HL-60 (cell line): ENCODE measurements at regions not wholly inside any gene's neighbourhood (a gene's known extent, or its start where the extent isn't known, plus 50 kb on each side); places are given as distances from the start of the nearest gene placed in this dataset.

Source experiments
- POLR2AphosphoS5 ChIP-seq: IDR thresholded peaks from 2 replicates; pipeline ENCODE4 v1.6.1; 2012; ENCODE audit warnings: low read depth
- TF ChIP-seq, protein P1 (sequence below): IDR thresholded peaks from one replicate; pipeline ENCODE4 v1.5.1; 2011; ENCODE audit warnings: low read length, control low read depth, inconsistent platforms; ENCODE audit not compliant: insufficient read depth
- TF ChIP-seq, protein P2 (sequence below): IDR thresholded peaks from 2 replicates; pipeline ENCODE4 v1.6.1; 2012; ENCODE audit warnings: low read depth; ENCODE audit not compliant: insufficient replicate concordance

DNA sequence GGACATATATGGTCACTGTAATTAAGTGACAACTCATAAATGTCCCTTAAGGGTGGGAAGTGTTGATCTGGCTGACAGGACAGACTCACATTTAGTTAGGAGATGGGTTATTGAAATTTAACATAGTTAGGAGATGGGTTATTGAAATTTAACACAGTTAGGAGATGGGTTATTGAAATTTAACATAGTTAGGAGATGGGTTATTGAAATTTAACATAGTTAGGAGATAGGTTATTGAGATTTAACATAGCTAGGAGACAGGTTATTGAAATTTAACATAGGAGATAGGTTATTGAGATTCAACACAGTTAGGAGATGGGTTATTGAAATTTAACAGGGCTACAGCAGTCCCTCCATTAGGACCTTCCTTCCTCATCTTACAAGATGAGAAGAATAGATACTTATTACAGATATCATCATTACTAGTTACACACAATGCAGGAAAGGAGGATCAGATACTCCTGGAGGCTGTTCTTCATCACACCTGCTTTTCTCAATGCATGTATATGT, 98.5 kb downstream of the MTNR1B start:
- TF ChIP-seq, protein P1, sequence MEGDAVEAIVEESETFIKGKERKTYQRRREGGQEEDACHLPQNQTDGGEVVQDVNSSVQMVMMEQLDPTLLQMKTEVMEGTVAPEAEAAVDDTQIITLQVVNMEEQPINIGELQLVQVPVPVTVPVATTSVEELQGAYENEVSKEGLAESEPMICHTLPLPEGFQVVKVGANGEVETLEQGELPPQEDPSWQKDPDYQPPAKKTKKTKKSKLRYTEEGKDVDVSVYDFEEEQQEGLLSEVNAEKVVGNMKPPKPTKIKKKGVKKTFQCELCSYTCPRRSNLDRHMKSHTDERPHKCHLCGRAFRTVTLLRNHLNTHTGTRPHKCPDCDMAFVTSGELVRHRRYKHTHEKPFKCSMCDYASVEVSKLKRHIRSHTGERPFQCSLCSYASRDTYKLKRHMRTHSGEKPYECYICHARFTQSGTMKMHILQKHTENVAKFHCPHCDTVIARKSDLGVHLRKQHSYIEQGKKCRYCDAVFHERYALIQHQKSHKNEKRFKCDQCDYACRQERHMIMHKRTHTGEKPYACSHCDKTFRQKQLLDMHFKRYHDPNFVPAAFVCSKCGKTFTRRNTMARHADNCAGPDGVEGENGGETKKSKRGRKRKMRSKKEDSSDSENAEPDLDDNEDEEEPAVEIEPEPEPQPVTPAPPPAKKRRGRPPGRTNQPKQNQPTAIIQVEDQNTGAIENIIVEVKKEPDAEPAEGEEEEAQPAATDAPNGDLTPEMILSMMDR = no peak
- no peak for TF ChIP-seq POLR2AphosphoS5
- TF ChIP-seq, protein P2, sequence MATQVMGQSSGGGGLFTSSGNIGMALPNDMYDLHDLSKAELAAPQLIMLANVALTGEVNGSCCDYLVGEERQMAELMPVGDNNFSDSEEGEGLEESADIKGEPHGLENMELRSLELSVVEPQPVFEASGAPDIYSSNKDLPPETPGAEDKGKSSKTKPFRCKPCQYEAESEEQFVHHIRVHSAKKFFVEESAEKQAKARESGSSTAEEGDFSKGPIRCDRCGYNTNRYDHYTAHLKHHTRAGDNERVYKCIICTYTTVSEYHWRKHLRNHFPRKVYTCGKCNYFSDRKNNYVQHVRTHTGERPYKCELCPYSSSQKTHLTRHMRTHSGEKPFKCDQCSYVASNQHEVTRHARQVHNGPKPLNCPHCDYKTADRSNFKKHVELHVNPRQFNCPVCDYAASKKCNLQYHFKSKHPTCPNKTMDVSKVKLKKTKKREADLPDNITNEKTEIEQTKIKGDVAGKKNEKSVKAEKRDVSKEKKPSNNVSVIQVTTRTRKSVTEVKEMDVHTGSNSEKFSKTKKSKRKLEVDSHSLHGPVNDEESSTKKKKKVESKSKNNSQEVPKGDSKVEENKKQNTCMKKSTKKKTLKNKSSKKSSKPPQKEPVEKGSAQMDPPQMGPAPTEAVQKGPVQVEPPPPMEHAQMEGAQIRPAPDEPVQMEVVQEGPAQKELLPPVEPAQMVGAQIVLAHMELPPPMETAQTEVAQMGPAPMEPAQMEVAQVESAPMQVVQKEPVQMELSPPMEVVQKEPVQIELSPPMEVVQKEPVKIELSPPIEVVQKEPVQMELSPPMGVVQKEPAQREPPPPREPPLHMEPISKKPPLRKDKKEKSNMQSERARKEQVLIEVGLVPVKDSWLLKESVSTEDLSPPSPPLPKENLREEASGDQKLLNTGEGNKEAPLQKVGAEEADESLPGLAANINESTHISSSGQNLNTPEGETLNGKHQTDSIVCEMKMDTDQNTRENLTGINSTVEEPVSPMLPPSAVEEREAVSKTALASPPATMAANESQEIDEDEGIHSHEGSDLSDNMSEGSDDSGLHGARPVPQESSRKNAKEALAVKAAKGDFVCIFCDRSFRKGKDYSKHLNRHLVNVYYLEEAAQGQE = no peak
